ENCODE measurements at regions not wholly inside any gene's neighbourhood (a gene's known extent, or its start where the extent isn't known, plus 50 kb on each side); places are given as distances from the start of the nearest gene placed in this dataset.

DNA sequence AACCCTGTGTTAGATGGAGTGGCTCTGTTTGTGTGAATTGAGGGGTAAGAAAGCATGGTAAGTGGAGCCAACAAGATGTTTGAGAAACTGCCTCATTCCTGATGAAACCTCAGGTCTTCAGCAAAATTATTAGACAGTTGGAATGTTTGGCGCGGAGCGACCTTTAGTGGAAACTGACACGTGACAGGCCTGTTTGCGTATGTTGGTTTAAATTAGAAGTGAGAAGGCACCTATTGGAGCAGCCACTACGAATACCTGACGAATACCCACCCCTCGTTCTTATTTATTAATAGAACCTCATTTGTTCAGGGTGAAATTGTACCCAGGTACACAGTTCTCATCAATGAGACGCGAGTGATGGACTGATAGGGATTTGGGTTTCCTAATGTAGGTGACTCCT, 63.2 kb upstream of the MIR17HG start:
- intact Hi-C loops (cut with DNase I), result no loop called here
- H3K9me3 ChIP-seq, result no peaks in the 10 kb centered on the region
- H3K4me3 ChIP-seq, result no peak overlapping the region
- TF ChIP-seq POLR2A (IDR thresholded peaks at IDR 0.05), result no peak
- TF ChIP-seq, protein P1, sequence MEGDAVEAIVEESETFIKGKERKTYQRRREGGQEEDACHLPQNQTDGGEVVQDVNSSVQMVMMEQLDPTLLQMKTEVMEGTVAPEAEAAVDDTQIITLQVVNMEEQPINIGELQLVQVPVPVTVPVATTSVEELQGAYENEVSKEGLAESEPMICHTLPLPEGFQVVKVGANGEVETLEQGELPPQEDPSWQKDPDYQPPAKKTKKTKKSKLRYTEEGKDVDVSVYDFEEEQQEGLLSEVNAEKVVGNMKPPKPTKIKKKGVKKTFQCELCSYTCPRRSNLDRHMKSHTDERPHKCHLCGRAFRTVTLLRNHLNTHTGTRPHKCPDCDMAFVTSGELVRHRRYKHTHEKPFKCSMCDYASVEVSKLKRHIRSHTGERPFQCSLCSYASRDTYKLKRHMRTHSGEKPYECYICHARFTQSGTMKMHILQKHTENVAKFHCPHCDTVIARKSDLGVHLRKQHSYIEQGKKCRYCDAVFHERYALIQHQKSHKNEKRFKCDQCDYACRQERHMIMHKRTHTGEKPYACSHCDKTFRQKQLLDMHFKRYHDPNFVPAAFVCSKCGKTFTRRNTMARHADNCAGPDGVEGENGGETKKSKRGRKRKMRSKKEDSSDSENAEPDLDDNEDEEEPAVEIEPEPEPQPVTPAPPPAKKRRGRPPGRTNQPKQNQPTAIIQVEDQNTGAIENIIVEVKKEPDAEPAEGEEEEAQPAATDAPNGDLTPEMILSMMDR (IDR thresholded peaks at IDR 0.05), result no peak
- H3K4me1 ChIP-seq, result no peaks in the 10 kb centered on the region
- no peak overlapping the region for H3K27ac ChIP-seq
- DNase-seq, result no peak
- H3K36me3 ChIP-seq, result no peaks in the 10 kb centered on the region
- no peaks in the 10 kb centered on the region for H3K27me3 ChIP-seq
- WGBS, 2 donors, result 81 to 92% methylated on average over 10 of the region's 10 CpGs

DNA sequence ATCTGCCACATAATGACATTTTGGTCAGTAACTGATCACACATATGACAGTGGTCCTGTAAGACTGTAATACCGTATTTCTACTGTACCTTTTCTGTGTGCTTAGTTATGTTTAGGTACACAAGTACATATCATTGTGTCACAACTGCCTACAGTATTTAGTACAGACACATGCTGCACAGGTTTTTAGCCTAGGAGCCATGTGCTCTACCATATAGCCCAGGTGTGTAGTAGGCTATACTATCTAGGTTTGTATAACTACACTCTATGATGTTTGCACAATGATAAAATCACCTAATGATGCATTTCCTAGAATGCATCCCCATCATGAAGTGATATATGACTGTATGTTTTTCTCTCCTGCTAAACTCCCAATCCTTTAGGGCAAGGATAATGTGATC, 61.2 kb upstream of the MIR17HG start:
- Histone ChIP-seq H3K27ac (no peak overlapping the region), H3K27me3 (no peaks in the 10 kb centered on the region), H3K36me3 (no peaks in the 10 kb centered on the region), H3K9me3 (no peaks in the 10 kb centered on the region), H3K4me1 (no peaks in the 10 kb centered on the region), H3K4me3 (no peak overlapping the region)
- DNase-seq, result no peak
- 75 to 92% methylated on average over 1 of the region's 1 CpG for WGBS, 2 donors
- intact Hi-C loops (cut with DNase I), result no loop called here
- TF ChIP-seq POLR2A (IDR thresholded peaks at IDR 0.05), result no peak
- TF ChIP-seq, protein P1 (IDR thresholded peaks at IDR 0.05), result no peak

DNA sequence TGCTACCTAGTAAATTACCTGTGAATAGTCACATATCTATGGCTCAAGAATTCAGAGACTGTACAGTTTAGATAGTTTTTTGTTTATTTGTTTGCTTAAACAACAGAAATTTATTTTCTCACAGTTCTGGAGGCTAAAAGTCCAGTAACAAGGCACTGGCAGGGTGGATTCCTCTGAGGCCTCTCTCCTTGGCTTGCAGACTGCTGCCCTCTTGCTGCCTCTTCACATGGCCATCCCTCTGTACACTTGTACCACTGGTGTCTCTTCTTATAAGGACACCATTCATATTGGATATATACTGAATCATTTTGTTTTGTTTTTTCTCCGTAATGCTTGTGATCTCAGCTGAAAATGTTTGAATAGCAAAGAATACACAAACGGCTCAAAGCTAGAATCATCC, 56.4 kb upstream of the MIR17HG start:
- WGBS, 2 donors, result 56 to 70% methylated on average over 2 of the region's 2 CpGs
- DNase-seq, result no peak
- intact Hi-C loops (cut with DNase I), result no loop called here
- Histone ChIP-seq H3K4me1 (no peaks in the 10 kb centered on the region), H3K27me3 (no peaks in the 10 kb centered on the region), H3K27ac (no peak overlapping the region), H3K9me3 (no peaks in the 10 kb centered on the region), H3K4me3 (no peak overlapping the region), H3K36me3 (no peaks in the 10 kb centered on the region)
- TF ChIP-seq, protein P1 (IDR thresholded peaks at IDR 0.05), result no peak
- TF ChIP-seq POLR2A (IDR thresholded peaks at IDR 0.05), result no peak

DNA sequence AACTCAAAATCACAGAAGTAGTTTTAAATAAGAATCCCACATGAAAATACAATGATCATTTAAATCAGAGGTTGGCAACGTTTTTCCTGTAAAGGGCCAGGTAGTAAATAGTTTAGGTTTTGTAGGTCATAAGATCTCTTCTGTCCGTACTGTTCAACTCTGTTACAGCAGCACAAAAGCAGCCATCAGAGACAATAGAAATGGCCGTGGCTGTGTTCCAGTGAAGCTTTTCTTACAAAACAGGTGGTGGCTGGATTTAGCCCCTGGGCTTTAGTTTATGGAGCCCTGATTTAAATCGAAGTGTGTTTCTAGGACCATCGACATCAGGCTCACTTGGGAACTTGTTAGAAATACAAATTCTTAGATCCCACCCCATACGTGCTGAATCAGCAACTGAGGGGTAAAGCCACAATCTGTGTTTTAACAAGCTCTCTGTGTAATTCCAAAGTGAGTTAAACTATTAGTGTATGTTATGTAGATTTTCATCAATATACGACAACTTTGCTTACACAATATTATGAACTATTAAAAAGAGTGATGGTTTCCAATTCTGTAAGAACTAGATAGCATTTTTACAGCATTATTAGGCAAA, 54.8 kb upstream of the MIR17HG start:
- intact Hi-C loops (cut with DNase I), result no loop called here
- no peak overlapping the region for H3K4me3 ChIP-seq
- TF ChIP-seq, protein P1 (IDR thresholded peaks at IDR 0.05), result no peak
- no peak for TF ChIP-seq POLR2A (IDR thresholded peaks at IDR 0.05)
- H3K4me1 ChIP-seq, result no peaks in the 10 kb centered on the region
- 20 to 45% methylated on average over 7 of the region's 7 CpGs for WGBS, 2 donors
- peaks cover 0 to 7% (median 0%) of the 10 kb centered on the region in 4 donors for H3K27me3 ChIP-seq
- no peak overlapping the region for H3K27ac ChIP-seq
- no peaks in the 10 kb centered on the region for H3K36me3 ChIP-seq
- no peak for DNase-seq
- H3K9me3 ChIP-seq, result no peaks in the 10 kb centered on the region

DNA sequence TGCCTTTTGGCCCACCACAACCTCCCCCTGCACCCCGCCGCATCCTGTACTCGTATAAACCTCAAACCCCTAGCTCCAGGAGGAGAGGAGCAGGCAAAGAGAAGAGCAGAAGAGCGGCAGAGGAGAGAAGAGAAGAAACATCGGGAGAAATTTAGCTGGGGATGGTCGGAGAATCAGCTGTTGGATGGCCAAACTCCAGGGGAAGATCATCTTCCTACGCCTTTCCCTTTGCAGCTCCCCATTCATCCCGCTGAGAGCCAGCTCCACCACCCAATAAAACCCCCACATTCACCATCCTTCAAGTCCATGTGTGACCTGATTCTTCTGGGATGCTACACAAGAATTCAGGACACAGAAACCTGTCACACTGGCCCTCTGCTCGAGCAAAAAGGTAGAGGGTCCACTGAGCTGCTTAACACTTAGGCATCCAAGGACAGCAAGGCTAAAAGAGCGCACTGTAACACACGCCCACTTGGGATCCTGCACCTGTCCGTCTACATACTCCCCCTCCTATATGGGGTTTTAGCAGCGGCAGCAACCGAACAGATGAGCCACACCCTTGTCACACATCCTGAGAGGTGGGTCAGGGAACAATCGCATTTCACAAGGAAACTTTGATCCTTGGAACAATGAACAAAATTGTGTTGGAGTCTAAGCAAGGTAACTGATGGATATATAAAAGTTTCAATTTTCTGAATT, 51.6 kb upstream of the MIR17HG start:
- Histone ChIP-seq H3K27me3 (peaks cover 0 to 15% (median 0%) of the 10 kb centered on the region in 4 donors), H3K9me3 (no peaks in the 10 kb centered on the region), H3K4me1 (no peaks in the 10 kb centered on the region), H3K4me3 (no peak overlapping the region), H3K27ac (no peak overlapping the region), H3K36me3 (no peaks in the 10 kb centered on the region)
- TF ChIP-seq, protein P1 (IDR thresholded peaks at IDR 0.05), result no peak
- TF ChIP-seq POLR2A (IDR thresholded peaks at IDR 0.05), result no peak
- intact Hi-C loops (cut with DNase I), result no loop called here
- WGBS, 2 donors, result 66 to 68% methylated on average over 12 to 13 of the region's 15 CpGs
- no peak for DNase-seq

All from esophagus squamous epithelium (tissue), 5 donors.